Gastroesophageal sphincter (tissue), 4 donors: ENCODE measurements at regions not wholly inside any gene's neighbourhood (a gene's known extent, or its start where the extent isn't known, plus 50 kb on each side); places are given as distances from the start of the nearest gene placed in this dataset.

Experiments used
- ATAC-seq: fragments of 150-250 bp; one replicate; pipeline ENCODE4 v1.9.1; 2016; ENCODE audit warnings: mild to moderate bottlenecking, moderate library complexity
- H3K27ac ChIP-seq, 4 donors: fragments of 200-600 bp; sonication (generic) in 3 of 4; 1 replicate in 3 of 4; 2 replicates in 1 of 4; pipeline ENCODE4 v1.5.1; 2016 to 2019
- H3K27me3 ChIP-seq: fragments of 200-600 bp; sonication (generic); one replicate; pipeline ENCODE4 v1.5.1; 2019
- H3K36me3 ChIP-seq, 2 donors: fragments of 200-600 bp; sonication (generic); one replicate each; pipeline ENCODE4 v1.5.1; 2019; ENCODE audit warnings: control low read depth in 1 of 2
- H3K4me1 ChIP-seq, 3 donors: fragments of 200-600 bp; sonication (generic); 1 replicate in 2 of 3; 2 replicates in 1 of 3; pipeline ENCODE4 v1.5.1; 2016 to 2019; ENCODE audit warnings: control low read depth in 2 of 3
- H3K4me3 ChIP-seq, 2 donors: fragments of 200-600 bp; sonication (generic); one replicate each; pipeline ENCODE4 v1.5.1; 2019; ENCODE audit warnings: mild to moderate bottlenecking in 1 of 2, moderate library complexity in 1 of 2
- H3K9me3 ChIP-seq, 3 donors: fragments of 200-600 bp; sonication (generic); one replicate each; pipeline ENCODE4 v1.5.1; 2017 to 2019; ENCODE audit warnings: control low read depth in 2 of 3
- CTCF ChIP-seq, 4 experiments: fragments of 200-600 bp in 2 of 4; fragments of 450-650 bp in 2 of 4; sonication (generic) in 1 of 4; IDR thresholded peaks; one replicate each; pipeline ENCODE4 v1.5.1; 2017 to 2019; ENCODE audit warnings: antibody characterized with exemption in 4 of 4, mild to moderate bottlenecking in 2 of 4, moderate library complexity in 2 of 4
- EP300 ChIP-seq: sonication (generic); formaldehyde crosslinking; IDR thresholded peaks from one replicate; pipeline ENCODE4 v1.6.1; 2017; ENCODE audit warnings: antibody characterized with exemption, mild to moderate bottlenecking
- POLR2A ChIP-seq, 2 donors: fragments of 450-650 bp; IDR thresholded peaks; one replicate each; pipeline ENCODE4 v1.6.1; 2017; ENCODE audit warnings: antibody characterized with exemption in 2 of 2, mild to moderate bottlenecking in 2 of 2, moderate library complexity in 1 of 2
- POLR2AphosphoS5 ChIP-seq: sonication (generic); formaldehyde crosslinking; IDR thresholded peaks from one replicate; pipeline ENCODE4 v1.6.1; 2017; ENCODE audit warnings: antibody characterized with exemption
- WGBS, 2 donors: methylation state at CpG; one replicate each; pipeline ENCODE4 v1.1.5; 2018; ENCODE audit warnings: low coverage in 1 of 2; 5-methylcytosine and 5-hydroxymethylcytosine counted together

- Histone ChIP-seq H3K4me1 (no peaks in the 10 kb centered on the region), H3K27me3 (peaks cover 7% of the 10 kb centered on the region), H3K4me3 (no peak overlapping the region), H3K9me3 (peaks cover 0 to 12% (median 0%) of the 10 kb centered on the region in 3 donors), H3K36me3 (no peaks in the 10 kb centered on the region), H3K27ac (no peak overlapping the region)
- 60 to 100% methylated on average over 1 of the region's 1 CpG for WGBS, 2 donors
- ATAC-seq = no peak
- TF ChIP-seq CTCF (IDR thresholded peaks at IDR 0.05) (no peak), POLR2AphosphoS5 (no peak), POLR2A (IDR thresholded peaks at IDR 0.05) (no peak), EP300 (no peak)
Observed at GRCh38 chr18:24897461-24897860, 437.0 kb downstream of the HRH4 start.

GRCh38 chr18:24910221-24910620 lies 441.7 kb downstream of the ZNF521 start:
- no peak overlapping the region for H3K27ac ChIP-seq
- H3K27me3 ChIP-seq = no peaks in the 10 kb centered on the region
- ATAC-seq = peak; percentile 37
- TF ChIP-seq CTCF (IDR thresholded peaks at IDR 0.05) = no peak
- no peak for TF ChIP-seq POLR2A (IDR thresholded peaks at IDR 0.05)
- no peak for TF ChIP-seq EP300
- TF ChIP-seq POLR2AphosphoS5 = no peak
- no peaks in the 10 kb centered on the region for H3K4me1 ChIP-seq
- no peak overlapping the region for H3K4me3 ChIP-seq
- no peaks in the 10 kb centered on the region for H3K36me3 ChIP-seq
- H3K9me3 ChIP-seq = peaks cover 0 to 7% (median 0%) of the 10 kb centered on the region in 3 donors

GRCh38 chr18:24913507-24914170 lies 438.3 kb downstream of the ZNF521 start:
- Histone ChIP-seq H3K9me3 (no peaks in the 10 kb centered on the region), H3K27me3 (peaks cover 8% of the 10 kb centered on the region), H3K4me3 (no peak overlapping the region), H3K27ac (peak overlapping the region in 2 of 4 donors; percentile 17 to 46), H3K4me1 (no peaks in the 10 kb centered on the region), H3K36me3 (no peaks in the 10 kb centered on the region)
- ATAC-seq = peak; percentile 61
- WGBS, 2 donors = 52 to 67% methylated on average over 4 to 6 of the region's 8 CpGs
- TF ChIP-seq POLR2AphosphoS5 (no peak), POLR2A (IDR thresholded peaks at IDR 0.05) (no peak), CTCF (IDR thresholded peaks at IDR 0.05) (no peak), EP300 (no peak)

GRCh38 chr18:24914171-24914525 lies 437.8 kb downstream of the ZNF521 start:
- peaks cover 8% of the 10 kb centered on the region for H3K27me3 ChIP-seq
- H3K4me1 ChIP-seq = no peaks in the 10 kb centered on the region
- no peaks in the 10 kb centered on the region for H3K9me3 ChIP-seq
- H3K4me3 ChIP-seq = no peak overlapping the region
- 17 to 100% methylated on average over 1 of the region's 1 CpG for WGBS, 2 donors
- TF ChIP-seq CTCF (IDR thresholded peaks at IDR 0.05) = no peak
- no peak for TF ChIP-seq POLR2A (IDR thresholded peaks at IDR 0.05)
- TF ChIP-seq EP300 = no peak
- no peak for TF ChIP-seq POLR2AphosphoS5
- H3K36me3 ChIP-seq = no peaks in the 10 kb centered on the region
- H3K27ac ChIP-seq = peak overlapping the region in 2 of 4 donors; percentile 17 to 46
- ATAC-seq = no peak

GRCh38 chr18:24914685-24915084 lies 437.3 kb downstream of the ZNF521 start:
- H3K9me3 ChIP-seq = no peaks in the 10 kb centered on the region
- H3K4me1 ChIP-seq = no peaks in the 10 kb centered on the region
- TF ChIP-seq POLR2A (IDR thresholded peaks at IDR 0.05) = no peak
- TF ChIP-seq POLR2AphosphoS5 = no peak
- TF ChIP-seq EP300 = no peak
- TF ChIP-seq CTCF (IDR thresholded peaks at IDR 0.05) = no peak
- H3K27ac ChIP-seq = no peak overlapping the region
- ATAC-seq = no peak
- 86% methylated on average over 6 of the region's 8 CpGs; no CpG with 5 or more reads in 1 of the 2 donors for WGBS, 2 donors
- no peaks in the 10 kb centered on the region for H3K36me3 ChIP-seq
- peaks cover 8% of the 10 kb centered on the region for H3K27me3 ChIP-seq
- H3K4me3 ChIP-seq = no peak overlapping the region
